AG04449 (cell line): ENCODE measurements at regions not wholly inside any gene's neighbourhood (a gene's known extent, or its start where the extent isn't known, plus 50 kb on each side); places are given as distances from the start of the nearest gene placed in this dataset.

Experiments used
- CTCF ChIA-PET: fragments of 350-600 bp; formaldehyde crosslinking; extraction: SDS; loops from one replicate; lab custom pipeline; 2021; ENCODE audit warnings: antibody characterized with exemption; lab: Yijun Ruan, JAX
- POLR2A ChIA-PET: fragments of 400-600, 350-600 bp; formaldehyde crosslinking; extraction: SDS; loops from one replicate; lab custom pipeline; 2020; ENCODE audit warnings: antibody characterized with exemption, inconsistent platforms; lab: Yijun Ruan, JAX
- DNase-seq: peaks from one replicate; pipeline ENCODE4 v3.0.0-alpha.2; 2010; ENCODE audit warnings: low read depth, low spot score
- H3K4me3 ChIP-seq: 2 replicates; pipeline ENCODE4 v1.5.1; 2011; ENCODE audit warnings: low read depth, mild to moderate bottlenecking, control low read depth, low read length
- CTCF ChIP-seq: IDR thresholded peaks from one replicate; pipeline ENCODE4 v1.5.1; 2011; ENCODE audit warnings: mild to moderate bottlenecking, moderate library complexity, low read length, control low read depth, inconsistent platforms; ENCODE audit not compliant: insufficient read depth; ENCODE audit errors: missing control alignments

DNA sequence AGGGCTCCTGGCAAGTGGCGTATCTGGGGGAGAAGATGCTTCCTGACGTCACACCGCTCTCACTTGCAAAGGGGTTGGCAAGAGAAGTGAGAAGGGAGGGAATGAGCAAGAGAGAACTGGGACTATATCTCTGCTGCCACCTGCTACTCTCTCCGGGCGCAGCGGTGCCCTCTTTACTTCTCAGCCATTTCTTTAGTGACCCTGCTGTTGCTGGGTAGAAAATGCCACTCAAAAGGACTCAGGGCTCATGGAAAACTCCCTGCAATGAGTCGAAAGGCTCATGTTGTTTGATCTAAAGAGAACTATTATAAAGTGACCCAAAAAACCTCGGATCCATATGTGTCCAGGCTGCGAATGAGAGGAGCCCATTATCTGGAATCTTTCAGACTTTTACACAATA, 401.8 kb downstream of the SAMD5 start:
- DNase-seq: no peak
- no peak overlapping the region for H3K4me3 ChIP-seq
- ChIA-PET CTCF (no interaction called here), POLR2A (no interaction called here)
- no peak for TF ChIP-seq CTCF

DNA sequence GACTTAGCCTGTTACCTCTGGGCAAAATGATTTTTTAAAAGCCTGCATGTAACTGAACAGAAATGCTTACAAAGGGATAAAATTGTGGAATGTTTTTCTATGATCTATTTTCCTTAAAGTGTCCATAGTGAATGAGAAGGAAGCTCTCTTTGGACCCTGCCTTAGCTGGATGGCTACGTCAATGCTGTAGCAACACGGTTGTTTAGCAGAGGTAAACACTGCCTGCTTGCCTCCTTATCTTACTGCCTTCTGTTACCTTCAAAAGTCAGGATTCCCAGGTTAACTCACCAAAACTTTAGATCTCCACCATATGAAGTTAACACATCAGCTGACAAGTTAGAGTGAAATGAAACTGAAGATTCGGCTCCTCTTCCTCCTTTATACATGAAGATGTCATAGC, 402.6 kb downstream of the SAMD5 start:
- H3K4me3 ChIP-seq: no peak overlapping the region
- POLR2A ChIA-PET: no interaction called here
- CTCF ChIA-PET: no interaction called here
- no peak for DNase-seq
- no peak for TF ChIP-seq CTCF

GRCh38 chr6:147911686-147912085, 403.2 kb downstream of the SAMD5 start:
- CTCF ChIA-PET: no interaction called here
- no peak overlapping the region for H3K4me3 ChIP-seq
- no peak for TF ChIP-seq CTCF
- POLR2A ChIA-PET: no interaction called here
- DNase-seq: no peak

DNA sequence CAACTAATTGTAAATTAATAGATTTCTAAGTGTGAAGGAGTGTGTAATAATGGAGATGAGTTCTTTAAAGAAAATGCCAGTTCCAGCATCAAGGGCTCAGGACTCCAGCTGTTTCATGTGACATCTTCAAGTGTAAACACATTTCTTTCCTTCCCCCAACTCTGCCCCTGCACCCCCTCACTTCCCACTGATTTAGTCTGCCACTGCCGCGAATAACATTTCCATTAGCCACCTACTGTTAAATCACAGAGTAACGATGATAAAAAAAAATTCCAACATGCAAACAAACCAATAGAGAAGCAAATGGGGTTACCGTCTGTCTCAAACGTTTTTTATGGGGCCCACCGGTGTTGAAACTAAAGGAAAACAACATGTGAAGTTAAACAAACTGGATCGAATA, 414.3 kb downstream of the SAMD5 start:
- no peak for TF ChIP-seq CTCF
- ChIA-PET CTCF (no interaction called here), POLR2A (interaction anchor here (0.7 kb wide), 1 partner anchor 13 kb away, joined by 3 read pairs; no protein-coding TSS in a partner anchor)
- no peak overlapping the region for H3K4me3 ChIP-seq
- DNase-seq: no peak

GRCh38 chr6:147924598-147924997, 416.1 kb downstream of the SAMD5 start:
- TF ChIP-seq CTCF: no peak
- DNase-seq: no peak
- ChIA-PET CTCF (no interaction called here), POLR2A (no interaction called here)
- H3K4me3 ChIP-seq: no peak overlapping the region

DNA sequence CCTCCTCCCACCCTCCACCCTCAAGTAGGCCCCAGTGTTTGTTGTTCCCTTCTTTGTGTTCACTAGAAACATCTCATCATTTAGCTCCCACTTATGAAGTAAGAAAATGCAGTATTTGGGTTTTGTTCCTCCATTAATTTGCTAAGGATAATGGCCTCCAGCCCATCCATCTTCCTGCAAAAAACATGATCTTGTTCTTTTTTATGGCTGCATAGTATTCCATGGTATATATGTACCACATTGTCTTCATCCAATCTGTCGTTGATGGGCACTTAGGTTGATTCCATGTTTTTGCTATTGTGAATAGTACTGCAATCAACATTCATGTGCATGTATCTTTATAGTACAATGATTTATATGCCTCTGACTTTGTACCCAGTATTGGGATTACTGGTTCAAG, 416.8 kb upstream of the SASH1 start:
- TF ChIP-seq CTCF: no peak
- ChIA-PET CTCF (no interaction called here), POLR2A (no interaction called here)
- DNase-seq: no peak
- no peak overlapping the region for H3K4me3 ChIP-seq

DNA sequence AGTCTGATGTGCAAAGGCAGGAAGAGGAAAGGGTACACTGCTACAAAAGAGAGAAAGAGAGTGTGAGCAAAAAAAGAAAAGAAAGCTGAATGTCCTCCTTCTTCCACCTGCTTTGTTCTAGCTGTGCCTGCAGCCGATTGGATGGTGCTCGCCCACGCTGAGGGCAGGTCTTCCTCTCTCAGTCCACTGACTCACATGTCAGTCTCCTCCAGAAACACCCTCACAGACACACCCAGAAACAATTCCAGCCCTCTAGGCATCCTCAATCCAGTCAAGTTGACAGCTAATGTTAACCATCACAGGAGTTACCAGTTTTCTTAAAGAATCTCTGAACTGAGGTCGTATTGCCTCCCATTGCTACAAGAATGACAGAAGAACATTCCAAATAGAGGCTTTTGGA, 411.9 kb upstream of the SASH1 start:
- ChIA-PET POLR2A (no interaction called here), CTCF (no interaction called here)
- H3K4me3 ChIP-seq: no peak overlapping the region
- DNase-seq: no peak
- no peak for TF ChIP-seq CTCF
